Progenitor cell of endocrine pancreas (in vitro differentiated cells): ENCODE measurements at regions not wholly inside any gene's neighbourhood (a gene's known extent, or its start where the extent isn't known, plus 50 kb on each side); places are given as distances from the start of the nearest gene placed in this dataset.
"Not testable (repeated sequence)": the region's sequence is repeated elsewhere in the genome, so short reads cannot be mapped to it uniquely, and the experiment has no call there.

Experiments
- DNase-seq: peaks from one replicate; pipeline ENCODE4 v3.0.0; 2021; ENCODE audit warnings: low spot score; ENCODE audit not compliant: unreplicated experiment
- H3K27ac Mint-ChIP-seq: 2 replicates; pipeline ENCODE4 v1.8.0; 2021; ENCODE audit warnings: mild to moderate bottlenecking, moderate library complexity, mixed read lengths
- H3K27me3 Mint-ChIP-seq: 2 replicates; pipeline ENCODE4 v1.8.0; 2021; ENCODE audit warnings: mixed read lengths
- H3K36me3 Mint-ChIP-seq: 2 replicates; pipeline ENCODE4 v1.8.0; 2022; ENCODE audit warnings: mixed read lengths; ENCODE audit not compliant: insufficient read depth
- H3K4me1 Mint-ChIP-seq: 2 replicates; pipeline ENCODE4 v1.8.0; 2021; ENCODE audit warnings: low read depth, mixed read lengths
- H3K4me3 Mint-ChIP-seq: 2 replicates; pipeline ENCODE4 v1.8.0; 2021; ENCODE audit warnings: low read depth, mild to moderate bottlenecking, moderate library complexity, mixed read lengths
- H3K9me3 Mint-ChIP-seq: 2 replicates; pipeline ENCODE4 v1.8.0; 2021; ENCODE audit warnings: low read depth, mixed read lengths
- CTCF ChIP-seq: fragments of 200-600 bp; sonication (generic); IDR thresholded peaks from one replicate; pipeline ENCODE4 v1.5.0; 2021; ENCODE audit warnings: antibody characterized with exemption, mild to moderate bottlenecking; ENCODE audit not compliant: unreplicated experiment

DNA sequence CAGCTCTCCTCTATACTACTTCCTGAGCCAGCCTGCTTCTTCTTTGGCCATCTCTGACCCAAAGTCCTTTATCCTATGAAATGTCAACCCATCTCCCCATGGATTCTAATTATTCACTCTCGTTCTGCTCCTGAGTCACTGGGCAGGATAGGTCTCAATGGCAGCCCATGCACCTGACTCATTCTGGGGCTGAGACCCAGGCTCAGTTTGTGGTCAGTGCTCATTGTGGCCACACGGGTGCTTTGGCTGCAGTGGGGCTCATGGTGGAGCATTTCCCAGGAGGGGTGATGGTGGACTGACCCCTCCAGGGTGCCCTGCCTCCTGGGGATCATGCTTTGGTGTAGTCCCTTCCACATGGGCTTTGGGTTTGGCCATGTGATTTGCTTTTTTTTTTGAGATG lies 154.8 kb upstream of the WSCD1 start:
- H3K4me3 Mint-ChIP-seq, result no peak overlapping the region
- TF ChIP-seq CTCF, result no peak

GRCh38 chr17:5919089-5919488 lies 151.1 kb upstream of the WSCD1 start:
- Mint-ChIP-seq H3K4me3 (no peak overlapping the region), H3K9me3 (no peaks in the 10 kb centered on the region), H3K4me1 (no peaks in the 10 kb centered on the region), H3K27me3 (peaks cover 16% of the 10 kb centered on the region), H3K36me3 (no peaks in the 10 kb centered on the region), H3K27ac (peak overlapping the region; percentile 2)
- DNase-seq, result no peak
- TF ChIP-seq CTCF, result no peak

More for the DNA sequence above, 154.8 kb upstream of the WSCD1 start:
- H3K9me3 Mint-ChIP-seq, result no peaks in the 10 kb centered on the region
- no peak overlapping the region for H3K27ac Mint-ChIP-seq
- H3K4me1 Mint-ChIP-seq, result no peaks in the 10 kb centered on the region
- peaks cover 20% of the 10 kb centered on the region for H3K27me3 Mint-ChIP-seq
- H3K36me3 Mint-ChIP-seq, result no peaks in the 10 kb centered on the region
- no peak for DNase-seq

GRCh38 chr17:5921512-5922282 lies 148.5 kb upstream of the WSCD1 start:
- peaks cover 25% of the 10 kb centered on the region for H3K27me3 Mint-ChIP-seq
- no peaks in the 10 kb centered on the region for H3K9me3 Mint-ChIP-seq
- no peaks in the 10 kb centered on the region for H3K4me1 Mint-ChIP-seq
- no peak for TF ChIP-seq CTCF
- no peak overlapping the region for H3K27ac Mint-ChIP-seq
- H3K4me3 Mint-ChIP-seq, result no peak overlapping the region
- no peak for DNase-seq
- no peaks in the 10 kb centered on the region for H3K36me3 Mint-ChIP-seq

GRCh38 chr17:5922476-5922875 lies 147.7 kb upstream of the WSCD1 start:
- no peak for TF ChIP-seq CTCF
- DNase-seq, result no peak

GRCh38 chr17:5929721-5930120 lies 140.5 kb upstream of the WSCD1 start:
- Mint-ChIP-seq H3K36me3 (no peaks in the 10 kb centered on the region), H3K4me3 (no peak overlapping the region), H3K27me3 (peaks cover 36% of the 10 kb centered on the region), H3K9me3 (no peaks in the 10 kb centered on the region), H3K27ac (no peak overlapping the region), H3K4me1 (no peaks in the 10 kb centered on the region)
- no peak for DNase-seq
- no peak for TF ChIP-seq CTCF

More at GRCh38 chr17:5922476-5922875, 147.7 kb upstream of the WSCD1 start:
- no peak overlapping the region for H3K27ac Mint-ChIP-seq
- H3K36me3 Mint-ChIP-seq, result no peaks in the 10 kb centered on the region
- no peaks in the 10 kb centered on the region for H3K9me3 Mint-ChIP-seq
- H3K27me3 Mint-ChIP-seq, result peaks cover 30% of the 10 kb centered on the region
- H3K4me3 Mint-ChIP-seq, result no peak overlapping the region
- no peaks in the 10 kb centered on the region for H3K4me1 Mint-ChIP-seq

GRCh38 chr17:5930555-5930954 lies 139.6 kb upstream of the WSCD1 start:
- H3K27ac Mint-ChIP-seq, H3K4me3 Mint-ChIP-seq, H3K9me3 Mint-ChIP-seq, H3K4me1 Mint-ChIP-seq, H3K36me3 Mint-ChIP-seq, DNase-seq: not testable (repeated sequence)
- peaks cover 33% of the 10 kb centered on the region for H3K27me3 Mint-ChIP-seq
